ENCODE measurements at regions not wholly inside any gene's neighbourhood (a gene's known extent, or its start where the extent isn't known, plus 50 kb on each side); places are given as distances from the start of the nearest gene placed in this dataset.
"Not testable (repeated sequence)": the region's sequence is repeated elsewhere in the genome, so short reads cannot be mapped to it uniquely, and the experiment has no call there.

DNA sequence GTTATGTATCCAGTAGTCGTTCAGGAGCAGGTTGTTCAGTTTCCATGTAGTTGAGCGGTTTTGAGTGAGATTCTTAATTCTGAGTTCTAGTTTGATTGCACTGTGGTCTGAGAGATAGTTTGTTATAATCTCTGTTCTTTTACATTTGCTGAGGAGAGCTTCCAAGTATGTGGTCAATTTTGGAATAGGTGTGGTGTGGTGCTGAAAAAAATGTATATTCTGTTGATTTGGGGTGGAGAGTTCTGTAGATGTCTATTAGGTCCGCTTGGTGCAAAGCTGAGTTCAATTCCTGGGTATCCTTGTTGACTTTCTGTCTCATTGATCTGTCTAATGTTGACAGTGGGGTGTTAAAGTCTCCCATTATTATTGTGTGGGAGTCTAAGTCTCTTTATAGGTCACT, 68.6 kb upstream of the IZUMO1R start:
- DNase-seq (ENCODE audit: low spot score); H3K27ac ChIP-seq; H3K4me3 ChIP-seq: not testable (repeated sequence)

DNA sequence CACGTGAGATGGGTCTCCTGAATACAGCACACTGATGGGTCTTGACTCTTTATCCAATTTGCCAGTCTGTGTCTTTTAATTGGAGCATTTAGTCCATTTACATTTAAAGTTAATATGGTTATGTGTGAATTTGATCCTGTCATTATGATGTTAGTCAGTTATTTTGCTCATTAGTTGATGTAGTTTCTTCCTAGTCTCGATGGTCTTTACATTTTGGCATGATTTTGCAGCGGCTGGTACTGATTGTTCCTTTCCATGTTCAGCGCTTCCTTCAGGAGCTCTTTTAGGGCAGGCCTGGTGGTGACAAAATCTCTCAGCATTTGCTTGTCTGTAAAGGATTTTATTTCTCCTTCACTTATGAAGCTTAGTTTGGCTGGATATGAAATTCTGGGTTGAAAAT, 68.0 kb upstream of the IZUMO1R start:
- DNase-seq (ENCODE audit: low spot score); H3K27ac ChIP-seq; H3K4me3 ChIP-seq: not testable (repeated sequence)

DNA sequence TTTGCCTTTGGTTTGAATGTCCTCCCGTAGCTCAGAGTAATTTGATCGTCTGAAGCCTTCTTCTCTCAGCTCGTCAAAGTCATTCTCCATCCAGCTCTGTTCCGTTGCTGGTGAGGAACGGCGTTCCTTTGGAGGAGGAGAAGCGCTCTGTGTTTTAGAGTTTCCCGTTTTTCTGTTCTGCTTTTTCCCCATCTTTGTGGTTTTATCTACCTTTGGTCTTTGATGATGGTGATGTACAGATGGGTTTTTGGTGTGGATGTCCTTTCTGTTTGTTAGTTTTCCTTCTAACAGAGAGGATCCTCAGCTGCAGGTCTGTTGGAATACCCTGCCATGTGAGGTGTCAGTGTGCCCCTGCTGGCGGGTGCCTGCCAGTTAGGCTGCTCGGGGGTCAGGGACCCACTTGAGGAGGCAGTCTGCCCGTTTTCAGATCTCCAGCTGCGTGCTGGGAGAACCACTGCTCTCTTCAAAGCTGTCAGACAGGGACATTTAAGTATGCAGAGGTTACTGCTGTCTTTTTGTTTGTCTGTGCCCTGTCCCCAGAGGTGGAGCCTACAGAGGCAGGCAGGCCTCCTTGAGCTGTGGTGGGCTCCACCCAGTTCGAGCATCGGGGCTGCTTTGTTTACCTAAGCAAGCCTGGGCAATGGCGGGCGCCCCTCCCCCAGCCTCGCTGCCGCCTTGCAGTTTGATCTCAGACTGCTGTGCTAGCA, 66.8 kb upstream of the IZUMO1R start:
- DNase-seq (ENCODE audit: low spot score); H3K4me3 ChIP-seq; H3K27ac ChIP-seq: not testable (repeated sequence)

DNA sequence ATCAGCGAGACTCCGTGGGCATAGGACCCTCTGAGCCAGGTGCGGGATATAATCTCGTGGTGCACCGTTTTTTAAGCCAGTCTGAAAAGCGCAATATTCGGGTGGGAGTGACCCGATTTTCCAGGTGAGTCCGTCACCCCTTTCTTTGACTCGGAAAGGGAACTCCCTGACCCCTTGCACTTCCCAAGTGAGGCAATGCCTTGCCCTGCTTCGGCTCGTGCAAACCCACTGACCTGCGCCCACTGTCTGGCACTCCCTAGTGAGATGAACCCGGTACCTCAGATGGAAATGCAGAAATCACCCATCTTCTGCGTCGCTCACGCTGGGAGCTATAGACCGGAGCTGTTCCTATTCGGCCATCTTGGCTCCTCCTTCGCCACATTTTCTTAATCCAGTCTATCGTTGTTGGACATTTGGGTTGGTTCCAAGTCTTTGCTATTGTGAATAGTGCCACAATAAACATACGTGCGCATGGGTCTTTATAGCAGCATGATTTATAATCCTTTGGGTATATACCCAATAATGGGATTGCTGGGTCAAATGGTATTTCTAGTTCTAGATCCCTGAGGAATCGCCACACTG, 66.1 kb upstream of the IZUMO1R start:
- not testable (repeated sequence) for H3K4me3 ChIP-seq, H3K27ac ChIP-seq
- DNase-seq (ENCODE audit: low spot score): peak; percentile 71

- not testable (repeated sequence) for H3K27ac ChIP-seq; DNase-seq (ENCODE audit: low spot score); H3K4me3 ChIP-seq
Observed at GRCh38 chr11:94238774-94239173, 65.6 kb upstream of the IZUMO1R start.

- no peak overlapping the region for H3K27ac ChIP-seq
- no peak for TF ChIP-seq CTCF (IDR thresholded peaks at IDR 0.05)
- no peak overlapping the region for H3K4me3 ChIP-seq
- DNase-seq (ENCODE audit: low spot score): no peak
Observed at GRCh38 chr11:94241896-94242295, 62.5 kb upstream of the IZUMO1R start.

- no peak for TF ChIP-seq CTCF (IDR thresholded peaks at IDR 0.05)
- Histone ChIP-seq H3K27ac (no peak overlapping the region), H3K4me3 (no peak overlapping the region)
- DNase-seq (ENCODE audit: low spot score): no peak
Observed at GRCh38 chr11:94243571-94244515, 60.5 kb upstream of the IZUMO1R start.

DNA sequence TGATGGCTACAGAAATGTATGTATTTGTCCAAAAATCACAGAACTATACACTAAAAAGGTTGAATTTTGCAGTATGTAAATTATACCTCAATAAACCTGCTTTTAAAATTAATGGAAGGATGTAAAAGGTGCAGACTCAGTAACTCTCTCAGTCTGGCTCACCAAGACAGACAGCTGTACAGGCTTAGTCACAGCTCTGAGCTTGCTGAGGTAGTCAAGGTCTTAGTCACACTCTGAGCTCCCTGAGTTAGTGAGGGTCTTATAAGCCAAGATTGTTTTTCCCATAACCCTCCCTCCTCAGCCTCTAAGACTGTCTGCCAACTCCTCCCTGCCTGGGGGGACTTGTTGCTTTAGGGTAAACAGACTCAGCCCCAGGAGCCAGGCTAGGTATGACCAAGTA, 59.3 kb upstream of the IZUMO1R start:
- no peak for TF ChIP-seq CTCF (IDR thresholded peaks at IDR 0.05)
- DNase-seq (ENCODE audit: low spot score): no peak
- Histone ChIP-seq H3K4me3 (no peak overlapping the region), H3K27ac (no peak overlapping the region)

- DNase-seq (ENCODE audit: low spot score); H3K4me3 ChIP-seq; H3K27ac ChIP-seq: not testable (repeated sequence)
Observed at GRCh38 chr11:94248301-94248700, 56.1 kb upstream of the IZUMO1R start.

GRCh38 chr11:94254214-94254613, 50.2 kb upstream of the IZUMO1R start:
- no peak for TF ChIP-seq CTCF (IDR thresholded peaks at IDR 0.05)
- Histone ChIP-seq H3K27ac (no peak overlapping the region), H3K4me3 (no peak overlapping the region)
- DNase-seq (ENCODE audit: low spot score): no peak
